Tongue (tissue), 1 donor: ENCODE measurements at regions not wholly inside any gene's neighbourhood (a gene's known extent, or its start where the extent isn't known, plus 50 kb on each side); places are given as distances from the start of the nearest gene placed in this dataset.
"Not testable (repeated sequence)": the region's sequence is repeated elsewhere in the genome, so short reads cannot be mapped to it uniquely, and the experiment has no call there.

Experiments used
- DNase-seq: peaks from one replicate; pipeline ENCODE4 v3.0.0-alpha.2; 2015

DNA sequence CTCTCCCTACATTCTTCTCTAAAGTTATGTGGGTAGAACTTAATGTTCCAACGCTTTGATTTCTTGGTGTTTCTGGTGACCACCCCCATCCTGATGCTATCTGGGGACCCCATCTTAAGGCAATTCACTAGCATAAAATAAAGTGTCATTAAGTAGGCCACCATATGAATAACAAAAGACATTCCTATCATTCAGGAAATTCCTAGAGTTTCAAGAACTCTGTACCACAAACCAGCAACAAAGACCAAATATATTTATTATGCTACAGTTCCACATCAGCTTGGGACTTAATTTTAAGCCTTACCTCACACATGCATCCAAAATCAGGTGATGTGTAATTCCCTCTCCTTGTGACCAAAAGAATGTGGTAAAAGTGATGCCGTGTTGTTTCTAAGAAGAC is 254.6 kb upstream of the LRRC4C start:
- no peak for DNase-seq

DNA sequence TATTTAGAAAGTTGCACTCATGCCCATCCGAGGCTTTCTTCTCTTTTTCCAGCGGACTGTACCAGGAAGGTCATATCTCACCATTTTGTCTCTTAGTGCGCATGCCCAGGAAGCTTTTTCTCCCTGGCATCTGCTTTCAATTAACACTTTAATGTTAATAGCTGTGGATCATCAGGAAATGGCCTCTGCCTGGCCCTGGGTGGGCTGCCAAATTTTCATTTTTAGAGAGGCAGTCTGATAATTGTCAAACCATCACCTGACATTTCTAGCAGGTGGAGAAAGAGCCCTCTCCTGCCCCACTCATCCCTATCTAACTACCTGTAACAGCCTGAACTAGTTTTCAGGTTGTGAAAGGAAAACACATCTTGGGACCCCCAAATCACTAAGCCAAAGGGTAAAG is 257.4 kb upstream of the LRRC4C start:
- no peak for DNase-seq

GRCh38 chr11:41720761-41721160 is 261.3 kb upstream of the LRRC4C start:
- DNase-seq = no peak

- not testable (repeated sequence) for DNase-seq
Measured at GRCh38 chr11:41728161-41728560, 268.7 kb upstream of the LRRC4C start.

GRCh38 chr11:41775296-41775695 is 315.8 kb upstream of the LRRC4C start:
- no peak for DNase-seq

DNA sequence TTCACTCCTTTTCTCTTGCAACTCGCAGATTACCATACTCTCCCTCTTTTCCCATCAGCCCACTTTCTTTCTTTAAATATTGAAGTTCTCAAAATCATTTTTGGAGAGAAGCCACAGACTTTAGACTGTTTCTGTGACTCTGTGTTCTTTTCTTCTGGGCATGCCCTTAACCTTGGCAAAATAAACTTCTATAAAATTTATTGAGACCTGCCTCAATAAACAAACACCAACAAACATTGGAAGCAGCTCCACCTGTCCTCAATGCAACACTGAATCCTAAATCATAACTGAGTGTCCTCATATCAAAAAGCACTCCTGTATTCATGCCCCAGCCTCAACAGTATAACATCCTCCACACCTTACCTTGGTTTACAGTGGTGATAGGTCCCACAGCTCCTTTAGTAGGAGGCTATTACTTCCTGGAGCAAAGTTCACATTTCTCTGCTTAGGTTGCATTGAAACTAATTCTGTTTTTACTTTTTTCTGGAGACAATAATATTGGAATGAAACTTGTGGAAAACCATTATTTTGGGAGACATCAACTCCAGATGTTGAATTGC is 320.0 kb upstream of the LRRC4C start:
- no peak for DNase-seq

GRCh38 chr11:41781441-41781840 is 322.0 kb upstream of the LRRC4C start:
- no peak for DNase-seq

- DNase-seq = no peak
Measured at GRCh38 chr11:41784513-41785335, 325.3 kb upstream of the LRRC4C start.

DNA sequence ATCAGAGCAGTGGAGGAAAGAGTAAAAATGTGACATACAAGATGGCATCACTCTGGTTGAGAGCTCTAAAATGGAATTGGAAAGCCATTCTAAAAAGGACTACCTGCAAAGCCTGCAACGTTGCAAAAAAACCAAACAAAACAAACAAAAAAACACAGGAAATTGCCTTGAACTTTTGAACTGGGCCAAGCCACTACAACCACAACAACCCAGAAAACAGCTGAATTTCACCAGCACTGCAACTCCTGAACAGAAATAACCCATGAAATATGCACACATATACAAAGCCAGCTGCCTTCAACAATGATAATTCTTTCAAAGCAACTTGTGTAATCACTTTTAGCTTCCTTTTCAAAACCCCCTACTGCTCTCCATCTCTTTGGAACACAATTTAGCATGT is 326.6 kb upstream of the LRRC4C start:
- no peak for DNase-seq

DNA sequence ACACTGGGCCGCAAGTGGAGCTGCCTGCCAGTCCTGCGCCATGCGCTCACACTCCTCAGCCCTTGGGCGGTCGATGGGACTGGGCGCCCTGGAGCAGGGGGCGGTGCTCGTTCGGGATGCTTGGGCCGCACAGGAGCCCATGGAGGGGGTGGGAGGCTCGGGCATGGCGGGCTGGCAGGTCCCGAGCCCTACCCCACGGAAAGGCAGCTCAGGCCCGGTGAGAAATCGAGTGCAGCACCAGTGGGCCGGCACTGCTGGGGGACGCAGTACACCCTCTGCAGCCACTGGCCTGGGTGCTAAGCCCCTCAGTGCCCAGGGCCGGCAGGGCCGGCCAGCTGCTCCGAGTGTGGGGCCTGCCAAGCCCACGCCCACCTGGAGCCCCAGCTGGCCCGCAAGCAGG is 328.7 kb upstream of the LRRC4C start:
- no peak for DNase-seq

- DNase-seq = no peak
Measured at GRCh38 chr11:41789376-41789775, 329.9 kb upstream of the LRRC4C start.

GRCh38 chr11:41795004-41795403 is 335.6 kb upstream of the LRRC4C start:
- DNase-seq = no peak

GRCh38 chr11:41799754-41800153 is 340.3 kb upstream of the LRRC4C start:
- DNase-seq = no peak

DNA sequence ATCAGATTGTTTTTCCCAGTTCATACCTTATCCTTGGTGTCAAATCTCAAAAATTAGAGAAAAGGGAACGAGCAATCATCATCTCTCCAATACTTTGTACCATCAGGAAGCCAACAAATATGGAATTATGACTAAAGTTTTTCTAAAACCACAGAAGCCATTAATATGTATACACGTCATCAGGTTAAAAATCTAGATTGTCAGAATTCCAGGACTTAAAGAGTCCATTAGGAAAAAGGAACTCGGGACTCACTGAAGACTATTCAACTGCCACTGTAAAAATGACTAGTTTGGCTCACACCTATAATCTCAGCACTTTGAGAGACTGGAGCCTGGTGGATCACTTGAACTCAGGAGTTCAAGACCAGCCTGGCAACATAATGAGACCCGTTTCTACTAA is 344.4 kb upstream of the LRRC4C start:
- no peak for DNase-seq

GRCh38 chr11:41816396-41816795 is 356.9 kb upstream of the LRRC4C start:
- no peak for DNase-seq

DNA sequence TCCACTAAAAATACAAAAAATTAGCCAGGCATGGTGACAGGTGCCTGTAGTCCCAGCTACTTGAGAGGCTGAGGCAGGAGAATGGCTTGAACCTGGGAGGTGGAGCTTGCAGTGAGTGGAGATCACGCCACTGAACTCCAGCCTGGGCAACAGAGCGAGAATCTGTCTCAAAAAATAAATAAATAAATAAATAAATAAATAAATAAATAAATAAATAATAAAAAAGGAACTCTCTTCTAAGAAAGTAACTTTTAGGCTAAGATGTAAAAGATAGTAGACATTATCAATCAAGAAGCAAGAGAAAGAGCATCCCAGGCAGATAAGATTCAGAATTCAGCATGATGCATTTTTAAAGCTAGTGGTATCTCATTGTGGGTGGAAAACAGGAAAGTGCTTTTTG is 364.8 kb upstream of the LRRC4C start:
- DNase-seq = not testable (repeated sequence)

- no peak for DNase-seq
Measured at GRCh38 chr11:41826085-41826484, 366.6 kb upstream of the LRRC4C start.

DNA sequence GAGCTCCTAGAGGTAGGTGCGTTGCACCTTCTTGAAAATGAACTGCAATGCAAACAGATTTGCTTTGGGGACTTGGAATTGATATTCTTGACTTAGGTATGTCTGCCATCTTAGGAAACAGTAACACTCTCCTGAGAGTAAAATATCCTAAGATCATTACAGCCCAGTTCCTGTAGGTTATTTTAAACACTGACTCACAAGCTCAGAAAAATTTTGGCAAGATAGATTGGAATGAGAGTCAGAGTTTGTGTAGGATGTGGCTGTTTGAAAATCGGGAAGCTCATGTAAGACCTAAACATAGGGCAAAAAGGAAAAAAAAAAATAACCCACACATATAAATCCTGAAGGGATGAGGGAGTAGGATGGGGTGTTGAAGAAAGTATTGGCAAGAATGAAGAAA is 377.0 kb upstream of the LRRC4C start:
- no peak for DNase-seq

- DNase-seq = no peak
Measured at GRCh38 chr11:41842673-41843072, 383.2 kb upstream of the LRRC4C start.

DNA sequence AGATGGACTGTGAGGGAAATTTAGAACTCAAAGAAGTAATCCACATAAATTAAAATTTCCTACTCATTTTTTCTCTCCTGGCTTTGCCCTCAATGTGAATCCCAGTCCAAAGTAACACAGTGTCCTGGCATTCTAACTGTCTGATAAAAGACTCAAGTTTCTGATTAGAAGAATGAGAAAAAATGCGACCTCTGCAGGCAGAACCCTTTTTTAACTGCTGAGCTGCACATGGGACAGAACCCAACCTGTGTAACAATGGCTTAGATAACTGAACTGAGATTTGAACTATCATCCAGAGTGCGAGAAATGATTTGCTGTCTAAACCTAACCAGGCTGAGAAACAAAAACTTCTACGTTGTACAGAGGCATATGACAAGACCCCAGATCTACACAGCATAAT is 385.6 kb upstream of the LRRC4C start:
- DNase-seq = no peak

GRCh38 chr11:41848349-41848748 is 388.9 kb upstream of the LRRC4C start:
- DNase-seq = no peak

DNA sequence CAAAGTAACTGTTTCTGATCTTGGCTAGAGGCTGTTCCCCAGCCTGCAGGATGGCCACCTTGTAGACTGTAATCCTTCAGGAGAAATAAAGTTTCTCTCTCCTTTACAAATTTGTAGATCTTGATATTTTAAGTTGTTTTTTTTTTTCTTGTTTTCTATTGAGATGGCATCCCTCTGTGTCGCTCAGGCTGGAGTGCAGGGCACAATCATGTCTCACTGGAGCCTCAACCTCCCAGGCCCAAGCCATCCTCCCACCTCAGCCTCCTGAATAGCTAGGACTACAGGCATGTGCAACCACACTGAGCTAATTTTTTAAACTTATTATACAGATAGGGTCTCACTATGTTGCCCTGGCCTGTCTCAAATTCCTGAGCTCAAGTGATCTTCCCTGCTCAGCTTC is 389.8 kb upstream of the LRRC4C start:
- no peak for DNase-seq

DNA sequence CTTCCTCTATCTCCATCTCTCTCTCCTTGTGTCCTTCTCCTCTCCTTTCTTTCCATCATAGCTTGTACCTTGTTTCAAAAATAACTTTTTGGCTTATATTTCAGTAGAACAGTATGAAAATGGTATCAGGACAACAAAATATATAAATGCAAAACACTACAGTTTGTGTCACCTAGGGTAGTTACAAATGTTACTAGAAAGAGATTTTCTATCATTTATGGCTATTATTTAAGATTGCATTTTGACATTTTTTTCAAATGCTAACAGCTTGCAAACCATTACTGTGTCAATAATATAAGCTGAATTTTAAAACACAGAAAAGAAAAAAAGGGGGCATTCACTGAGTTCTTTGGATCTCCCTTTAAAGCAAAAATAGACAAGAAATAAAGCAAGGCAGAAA is 392.3 kb upstream of the LRRC4C start:
- no peak for DNase-seq

DNA sequence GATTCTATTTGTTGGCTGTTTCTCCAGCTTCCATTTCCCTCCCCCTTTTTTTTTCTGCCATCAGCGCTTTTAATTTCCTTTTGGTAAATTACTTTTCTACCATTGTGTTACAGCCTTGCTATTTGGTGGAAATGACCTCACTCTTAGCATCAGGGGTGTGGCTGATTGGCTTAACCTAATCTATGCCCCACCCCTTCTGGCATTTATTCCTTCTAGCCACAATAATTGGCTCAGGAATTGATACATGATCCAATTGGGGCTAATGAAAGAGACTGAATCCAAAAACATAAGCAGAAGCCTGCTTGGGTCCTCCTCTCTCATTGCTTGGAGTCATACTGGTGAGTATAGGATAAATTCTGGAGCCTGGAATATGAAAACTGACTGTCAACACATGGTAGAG is 402.4 kb upstream of the LRRC4C start:
- no peak for DNase-seq
